Left ventricle myocardium inferior (tissue), 1 donor: ENCODE measurements at regions not wholly inside any gene's neighbourhood (a gene's known extent, or its start where the extent isn't known, plus 50 kb on each side); places are given as distances from the start of the nearest gene placed in this dataset.
A peak's percentile ranks its signal among the peaks of the same experiment; 100 is the strongest.

Source experiments
- DNase-seq: peaks from one replicate; pipeline ENCODE4 v3.0.0-alpha.2; 2020
- H3K27ac ChIP-seq: fragments of 200-600 bp; replicated peaks from 2 replicates; pipeline ENCODE4 v1.8.0; 2021
- H3K27me3 ChIP-seq: fragments of 200-600 bp; 2 replicates; pipeline ENCODE4 v1.8.0; 2021; ENCODE audit warnings: low read depth
- H3K36me3 ChIP-seq: fragments of 200-600 bp; 2 replicates; pipeline ENCODE4 v1.8.0; 2021
- H3K4me1 ChIP-seq: fragments of 200-600 bp; 2 replicates; pipeline ENCODE4 v1.8.0; 2021
- H3K4me3 ChIP-seq: fragments of 200-600 bp; 2 replicates; pipeline ENCODE4 v1.8.0; 2021; ENCODE audit warnings: mild to moderate bottlenecking, moderate library complexity
- H3K9me3 ChIP-seq: fragments of 200-600 bp; replicated peaks from 2 replicates; pipeline ENCODE4 v1.8.0; 2021
- CTCF ChIP-seq: fragments of 200-600 bp; IDR thresholded peaks from 2 replicates; pipeline ENCODE4 v1.8.0; 2021; ENCODE audit warnings: antibody characterized with exemption, mild to moderate bottlenecking, borderline replicate concordance
- intact Hi-C: fragments of 100-400 bp; cut with micrococcal nuclease; formaldehyde crosslinking; loops from one replicate; pipeline ENCODE4 v1.11.0; 2022
- donor health status: DM: no; HTN: yes; CAD: no; lungs with severe emphysema.

- H3K27me3 ChIP-seq: peaks cover 12% of the 10 kb centered on the region
- H3K27ac ChIP-seq: no peak overlapping the region
- no peak for TF ChIP-seq CTCF
- no peaks in the 10 kb centered on the region for H3K36me3 ChIP-seq
- intact Hi-C loops: no loop called here
- no peak for DNase-seq
- H3K4me3 ChIP-seq: no peak overlapping the region
- H3K9me3 ChIP-seq: no peaks in the 10 kb centered on the region
- no peaks in the 10 kb centered on the region for H3K4me1 ChIP-seq
Observed at GRCh38 chr2:118557016-118557415, 290.4 kb downstream of the EN1 start.

GRCh38 chr2:118554616-118555015 is 292.8 kb downstream of the EN1 start:
- Histone ChIP-seq H3K9me3 (no peaks in the 10 kb centered on the region), H3K36me3 (no peaks in the 10 kb centered on the region), H3K27me3 (peaks cover 16% of the 10 kb centered on the region), H3K4me1 (no peaks in the 10 kb centered on the region), H3K27ac (no peak overlapping the region), H3K4me3 (no peak overlapping the region)
- intact Hi-C loops: no loop called here
- no peak for DNase-seq
- no peak for TF ChIP-seq CTCF

GRCh38 chr2:118549503-118549902 is 297.9 kb downstream of the EN1 start:
- Histone ChIP-seq H3K36me3 (no peaks in the 10 kb centered on the region), H3K4me1 (no peaks in the 10 kb centered on the region), H3K4me3 (no peak overlapping the region), H3K27ac (no peak overlapping the region), H3K9me3 (no peaks in the 10 kb centered on the region), H3K27me3 (peaks cover 13% of the 10 kb centered on the region)
- no peak for TF ChIP-seq CTCF
- intact Hi-C loops: no loop called here
- DNase-seq: no peak

- no peaks in the 10 kb centered on the region for H3K4me1 ChIP-seq
- TF ChIP-seq CTCF: no peak
Observed at GRCh38 chr2:118548880-118549488, 298.5 kb downstream of the EN1 start.

GRCh38 chr2:118539290-118539689 is 308.2 kb downstream of the EN1 start:
- DNase-seq: no peak
- Histone ChIP-seq H3K9me3 (no peaks in the 10 kb centered on the region), H3K36me3 (no peaks in the 10 kb centered on the region), H3K27ac (no peak overlapping the region), H3K4me3 (no peak overlapping the region), H3K27me3 (peaks cover 27% of the 10 kb centered on the region), H3K4me1 (no peaks in the 10 kb centered on the region)
- intact Hi-C loops: no loop called here
- TF ChIP-seq CTCF: peak; percentile 35

More at GRCh38 chr2:118548880-118549488, 298.5 kb downstream of the EN1 start:
- H3K36me3 ChIP-seq: no peaks in the 10 kb centered on the region
- H3K9me3 ChIP-seq: no peaks in the 10 kb centered on the region
- intact Hi-C loops: no loop called here
- no peak overlapping the region for H3K4me3 ChIP-seq
- peaks cover 16% of the 10 kb centered on the region for H3K27me3 ChIP-seq
- H3K27ac ChIP-seq: no peak overlapping the region
- DNase-seq: no peak
